Testis (tissue), 2 donors: ENCODE measurements at regions not wholly inside any gene's neighbourhood (a gene's known extent, or its start where the extent isn't known, plus 50 kb on each side); places are given as distances from the start of the nearest gene placed in this dataset.

Source experiments
- DNase-seq: peaks from one replicate; pipeline ENCODE4 v3.0.0-alpha.2; 2019
- H3K27ac ChIP-seq, 2 donors: fragments of 200-600 bp; sonication (generic); one replicate each; pipeline ENCODE4 v1.5.1; 2019
- H3K27me3 ChIP-seq: fragments of 200-600 bp; sonication (generic); one replicate; pipeline ENCODE4 v1.5.1; 2019
- H3K36me3 ChIP-seq: fragments of 200-600 bp; sonication (generic); one replicate; pipeline ENCODE4 v1.5.1; 2017; ENCODE audit warnings: low read depth; ENCODE audit errors: missing control alignments
- H3K4me1 ChIP-seq: fragments of 200-600 bp; sonication (generic); one replicate; pipeline ENCODE4 v1.5.1; 2019
- H3K4me3 ChIP-seq, 2 donors: fragments of 200-600 bp; sonication (generic); one replicate each; pipeline ENCODE4 v1.5.1; 2017 to 2019
- H3K9me3 ChIP-seq: fragments of 200-600 bp; sonication (generic); one replicate; pipeline ENCODE4 v1.5.1; 2017
- POLR2A ChIP-seq: fragments of 450-650 bp; IDR thresholded peaks from one replicate; pipeline ENCODE4 v1.6.1; 2017; ENCODE audit warnings: antibody characterized with exemption, mild to moderate bottlenecking, moderate library complexity
- WGBS, 2 donors: methylation state at CpG; one replicate each; pipeline ENCODE4 v1.1.5; 2018; 5-methylcytosine and 5-hydroxymethylcytosine counted together
- intact Hi-C: fragments of 100-400 bp; cut with DNase I; formaldehyde crosslinking; loops from one replicate; pipeline ENCODE4 v1.15.1; 2023; ENCODE audit warnings: low total_unique reads
- TF ChIP-seq, protein P1 (sequence below), 3 experiments: fragments of 450-650 bp in 2 of 3; fragments of 200-600 bp in 1 of 3; sonication (generic) in 1 of 3; IDR thresholded peaks; one replicate each; pipeline ENCODE4 v1.5.1; 2016 to 2019; ENCODE audit warnings: antibody characterized with exemption in 3 of 3, mild to moderate bottlenecking in 2 of 3, moderate library complexity in 1 of 3

DNA sequence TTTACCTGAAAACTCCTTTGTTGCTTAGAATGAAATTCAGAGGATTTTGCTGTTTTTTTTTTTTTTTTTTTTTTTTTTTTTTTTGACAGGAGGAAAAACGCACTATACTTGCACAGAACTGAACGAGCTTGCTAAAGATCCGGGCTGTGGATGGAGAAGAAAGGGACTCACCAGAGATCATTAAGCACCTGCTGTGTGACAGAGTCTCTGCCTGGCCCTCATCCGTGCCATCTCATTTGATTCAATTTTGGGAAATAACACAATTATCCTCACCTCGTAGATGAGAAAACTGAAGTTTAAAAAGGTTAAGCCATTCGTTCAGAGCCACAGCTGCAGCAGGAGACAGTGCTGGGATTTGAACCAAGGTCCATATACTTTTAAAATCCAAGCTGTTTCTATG is 775.4 kb upstream of the ID2 start:
- Histone ChIP-seq H3K27me3 (no peaks in the 10 kb centered on the region), H3K36me3 (no peaks in the 10 kb centered on the region), H3K4me3 (no peak overlapping the region), H3K27ac (no peak overlapping the region), H3K4me1 (no peaks in the 10 kb centered on the region), H3K9me3 (no peaks in the 10 kb centered on the region)
- TF ChIP-seq POLR2A = no peak
- TF ChIP-seq, protein P1, sequence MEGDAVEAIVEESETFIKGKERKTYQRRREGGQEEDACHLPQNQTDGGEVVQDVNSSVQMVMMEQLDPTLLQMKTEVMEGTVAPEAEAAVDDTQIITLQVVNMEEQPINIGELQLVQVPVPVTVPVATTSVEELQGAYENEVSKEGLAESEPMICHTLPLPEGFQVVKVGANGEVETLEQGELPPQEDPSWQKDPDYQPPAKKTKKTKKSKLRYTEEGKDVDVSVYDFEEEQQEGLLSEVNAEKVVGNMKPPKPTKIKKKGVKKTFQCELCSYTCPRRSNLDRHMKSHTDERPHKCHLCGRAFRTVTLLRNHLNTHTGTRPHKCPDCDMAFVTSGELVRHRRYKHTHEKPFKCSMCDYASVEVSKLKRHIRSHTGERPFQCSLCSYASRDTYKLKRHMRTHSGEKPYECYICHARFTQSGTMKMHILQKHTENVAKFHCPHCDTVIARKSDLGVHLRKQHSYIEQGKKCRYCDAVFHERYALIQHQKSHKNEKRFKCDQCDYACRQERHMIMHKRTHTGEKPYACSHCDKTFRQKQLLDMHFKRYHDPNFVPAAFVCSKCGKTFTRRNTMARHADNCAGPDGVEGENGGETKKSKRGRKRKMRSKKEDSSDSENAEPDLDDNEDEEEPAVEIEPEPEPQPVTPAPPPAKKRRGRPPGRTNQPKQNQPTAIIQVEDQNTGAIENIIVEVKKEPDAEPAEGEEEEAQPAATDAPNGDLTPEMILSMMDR (IDR thresholded peaks at IDR 0.05) = no peak
- intact Hi-C loops = no loop called here
- WGBS, 2 donors = 67 to 80% methylated on average over 6 of the region's 6 CpGs
- DNase-seq = no peak

DNA sequence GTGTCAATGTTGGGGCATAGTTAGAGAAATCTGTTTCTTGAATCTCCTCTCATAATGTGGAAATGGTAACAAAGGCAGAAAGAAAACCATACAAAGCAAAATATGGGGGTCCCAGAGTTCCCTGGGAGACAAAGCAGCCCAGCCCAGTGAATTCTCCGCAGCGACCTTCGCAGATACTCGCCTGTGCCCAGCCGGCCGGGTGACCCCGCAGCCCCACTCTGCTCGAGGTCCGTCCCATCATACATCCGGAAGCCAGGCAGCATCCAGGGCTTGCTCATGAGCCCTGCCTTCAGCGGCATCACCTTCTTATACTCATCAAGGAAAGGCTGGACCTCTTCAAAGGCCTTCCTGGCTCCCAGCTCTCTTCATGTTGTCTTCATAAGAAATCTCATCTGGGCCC is 774.8 kb upstream of the ID2 start:
- Histone ChIP-seq H3K4me3 (no peak overlapping the region), H3K4me1 (no peaks in the 10 kb centered on the region), H3K9me3 (no peaks in the 10 kb centered on the region), H3K27ac (no peak overlapping the region), H3K36me3 (no peaks in the 10 kb centered on the region), H3K27me3 (no peaks in the 10 kb centered on the region)
- TF ChIP-seq POLR2A = no peak
- TF ChIP-seq, protein P1 (IDR thresholded peaks at IDR 0.05) = no peak
- intact Hi-C loops = no loop called here
- DNase-seq = no peak
- WGBS, 2 donors = 90 to 91% methylated on average over 11 of the region's 11 CpGs

DNA sequence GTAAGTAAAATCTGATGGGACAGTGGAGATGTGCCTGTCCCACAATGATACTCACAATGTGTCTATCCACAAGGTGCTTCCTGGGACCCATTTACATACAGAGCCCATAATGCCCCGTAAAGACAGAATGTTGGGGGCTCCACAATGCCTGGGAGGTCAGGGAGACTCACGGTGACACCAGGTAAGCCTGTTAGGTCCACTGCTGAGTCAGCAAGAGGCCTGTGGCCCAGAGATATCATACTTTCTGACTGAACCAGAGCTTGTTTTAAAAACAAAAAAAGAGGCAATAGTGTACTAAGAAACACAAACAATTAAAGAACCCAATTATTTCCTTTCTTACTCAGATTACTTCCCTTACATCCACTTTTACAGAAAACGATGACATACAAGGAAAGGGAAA is 771.1 kb upstream of the ID2 start:
- WGBS, 2 donors = 93 to 95% methylated on average over 3 of the region's 3 CpGs
- TF ChIP-seq, protein P1 (IDR thresholded peaks at IDR 0.05) = no peak
- no peak for TF ChIP-seq POLR2A
- no peaks in the 10 kb centered on the region for H3K4me1 ChIP-seq
- no peaks in the 10 kb centered on the region for H3K9me3 ChIP-seq
- no peak overlapping the region for H3K27ac ChIP-seq
- H3K36me3 ChIP-seq = no peaks in the 10 kb centered on the region
- intact Hi-C loops = no loop called here
- DNase-seq = no peak
- no peaks in the 10 kb centered on the region for H3K27me3 ChIP-seq
- no peak overlapping the region for H3K4me3 ChIP-seq

DNA sequence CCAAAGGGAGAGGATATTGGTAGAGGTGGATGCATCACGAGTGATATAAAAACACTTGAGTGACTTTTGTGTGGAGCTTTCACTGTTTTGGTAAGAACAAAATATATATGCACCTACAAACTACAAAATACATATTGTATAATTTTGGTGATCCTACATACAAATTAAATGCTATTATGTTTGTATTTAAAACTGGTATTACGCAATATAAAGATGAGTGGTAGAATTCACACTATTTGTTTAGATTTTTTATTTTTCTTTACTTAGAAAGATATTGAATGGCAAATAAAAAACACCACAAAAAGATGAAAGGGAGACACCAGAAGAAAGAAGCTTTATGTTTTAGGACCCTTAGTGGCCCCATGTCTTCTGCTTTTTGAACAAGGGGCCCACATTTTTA is 770.7 kb upstream of the ID2 start:
- Histone ChIP-seq H3K9me3 (no peaks in the 10 kb centered on the region), H3K4me1 (no peaks in the 10 kb centered on the region), H3K4me3 (no peak overlapping the region), H3K36me3 (no peaks in the 10 kb centered on the region), H3K27me3 (no peaks in the 10 kb centered on the region), H3K27ac (no peak overlapping the region)
- intact Hi-C loops = no loop called here
- DNase-seq = no peak
- TF ChIP-seq, protein P1 (IDR thresholded peaks at IDR 0.05) = no peak
- no peak for TF ChIP-seq POLR2A
- WGBS, 2 donors = 77 to 89% methylated on average over 2 of the region's 2 CpGs

- DNase-seq = no peak
- Histone ChIP-seq H3K9me3 (no peaks in the 10 kb centered on the region), H3K4me1 (no peaks in the 10 kb centered on the region), H3K27me3 (no peaks in the 10 kb centered on the region), H3K27ac (no peak overlapping the region), H3K4me3 (no peak overlapping the region), H3K36me3 (no peaks in the 10 kb centered on the region)
- TF ChIP-seq, protein P1 (IDR thresholded peaks at IDR 0.05) = no peak
- no peak for TF ChIP-seq POLR2A
- intact Hi-C loops = no loop called here
- 73% methylated on average over 10 of the region's 10 CpGs for WGBS, 2 donors
These were observed 767.9 kb upstream of the ID2 start for GRCh38 chr2:7913974-7914373.
